ENCODE measurements at regions not wholly inside any gene's neighbourhood (a gene's known extent, or its start where the extent isn't known, plus 50 kb on each side); places are given as distances from the start of the nearest gene placed in this dataset.

- no peaks in the 10 kb centered on the region for H3K79me2 ChIP-seq (ENCODE audit: low read depth)
- Mint-ChIP-seq H3K4me3 (no peak overlapping the region), H3K27ac (no peak overlapping the region), H3K9me3 (no peaks in the 10 kb centered on the region), H3K36me3 (no peaks in the 10 kb centered on the region), H3K4me1 (peaks cover 4% of the 10 kb centered on the region), H3K27me3 (ENCODE audit: insufficient read depth, low read depth) (no peaks in the 10 kb centered on the region)
- no peaks in the 10 kb centered on the region for H4K20me1 ChIP-seq (ENCODE audit: low read depth)
- no peaks in the 10 kb centered on the region for H3K4me1 ChIP-seq
- no peaks in the 10 kb centered on the region for H3K36me3 ChIP-seq
- no peak for DNase-seq (ENCODE audit: low spot score)
- H3F3A ChIP-seq (ENCODE audit: low read depth): no peaks in the 10 kb centered on the region
- TF ChIP-seq CTCF (IDR thresholded peaks at IDR 0.05) (no peak), EZH2phosphoT487 (IDR thresholded peaks at IDR 0.05) (no peak), EZH2 (IDR thresholded peaks at IDR 0.05) (no peak)
- no peak overlapping the region for H3K4me2 ChIP-seq
- no peak overlapping the region for H3K9ac ChIP-seq
- no peak overlapping the region for H2AFZ ChIP-seq (replicated peaks)
- H3K27me3 ChIP-seq: no peaks in the 10 kb centered on the region
- no peak overlapping the region for H3K4me3 ChIP-seq
- H3K9me3 ChIP-seq (ENCODE audit: low read depth): no peaks in the 10 kb centered on the region
- no peak overlapping the region for H3K27ac ChIP-seq
Observed at GRCh38 chr14:86823581-86823980, 1169.4 kb downstream of the GALC start.

DNA sequence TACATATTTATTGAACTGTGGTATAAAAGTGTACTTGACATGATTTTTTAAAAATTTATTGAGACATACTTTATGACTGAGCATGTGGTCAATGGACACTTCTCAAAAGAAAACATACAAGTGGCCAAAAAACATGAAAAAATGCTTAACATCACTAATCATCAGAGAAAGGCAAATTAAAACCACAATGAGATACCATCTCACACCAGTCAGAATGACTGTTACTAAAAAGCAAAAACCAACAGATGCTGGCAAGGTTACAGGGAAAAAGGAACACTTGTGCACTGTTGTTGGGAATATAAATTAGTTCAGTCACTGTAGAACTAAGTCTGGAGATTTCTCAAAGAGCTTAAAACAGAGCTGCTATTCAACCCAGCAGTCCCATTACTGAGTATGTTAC, 1177.6 kb downstream of the GALC start:
- H3K36me3 Mint-ChIP-seq: no peaks in the 10 kb centered on the region
- H3K27me3 Mint-ChIP-seq (ENCODE audit: insufficient read depth, low read depth): peaks cover 2% of the 10 kb centered on the region
- Histone ChIP-seq H3F3A (ENCODE audit: low read depth) (no peaks in the 10 kb centered on the region), H3K79me2 (ENCODE audit: low read depth) (no peaks in the 10 kb centered on the region), H3K9ac (no peak overlapping the region), H3K4me3 (no peak overlapping the region), H3K4me1 (no peaks in the 10 kb centered on the region), H3K27me3 (no peaks in the 10 kb centered on the region), H3K27ac (no peak overlapping the region), H3K36me3 (no peaks in the 10 kb centered on the region), H2AFZ (replicated peaks) (no peak overlapping the region), H4K20me1 (ENCODE audit: low read depth) (no peaks in the 10 kb centered on the region), H3K4me2 (no peak overlapping the region), H3K9me3 (ENCODE audit: low read depth) (peaks cover 3% of the 10 kb centered on the region)
- no peak overlapping the region for H3K27ac Mint-ChIP-seq
- no peak overlapping the region for H3K4me3 Mint-ChIP-seq
- TF ChIP-seq EZH2phosphoT487 (IDR thresholded peaks at IDR 0.05) (no peak), CTCF (IDR thresholded peaks at IDR 0.05) (no peak), EZH2 (IDR thresholded peaks at IDR 0.05) (no peak)
- H3K9me3 Mint-ChIP-seq: peaks cover 7% of the 10 kb centered on the region
- peaks cover 4% of the 10 kb centered on the region for H3K4me1 Mint-ChIP-seq
- DNase-seq (ENCODE audit: low spot score): no peak

DNA sequence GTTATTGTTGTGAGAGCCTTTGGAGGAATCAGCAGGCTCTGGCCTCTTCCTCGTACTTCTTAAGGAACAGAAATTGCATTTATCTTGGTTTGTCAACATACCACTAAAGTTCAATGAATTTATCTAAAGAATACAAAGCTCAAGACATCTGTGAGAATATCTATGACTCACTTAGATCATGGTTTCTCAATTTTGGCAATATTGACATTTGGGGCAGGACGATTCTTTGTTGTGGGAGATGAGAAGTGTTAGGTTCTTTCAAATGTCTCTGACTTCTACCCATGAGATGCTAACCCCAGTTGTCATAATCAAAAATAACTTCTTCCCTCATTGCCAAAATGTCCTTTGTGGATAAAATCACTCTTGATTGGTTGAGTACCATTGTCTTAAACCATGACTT, 1190.3 kb downstream of the GALC start:
- H3K9ac ChIP-seq: no peak overlapping the region
- no peaks in the 10 kb centered on the region for H3K79me2 ChIP-seq (ENCODE audit: low read depth)
- no peaks in the 10 kb centered on the region for H4K20me1 ChIP-seq (ENCODE audit: low read depth)
- H2AFZ ChIP-seq (replicated peaks): no peak overlapping the region
- H3K9me3 Mint-ChIP-seq: no peaks in the 10 kb centered on the region
- no peak overlapping the region for H3K4me2 ChIP-seq
- H3K27me3 Mint-ChIP-seq (ENCODE audit: insufficient read depth, low read depth): no peaks in the 10 kb centered on the region
- H3K36me3 Mint-ChIP-seq: no peaks in the 10 kb centered on the region
- no peaks in the 10 kb centered on the region for H3K4me1 Mint-ChIP-seq
- no peak for DNase-seq (ENCODE audit: low spot score)
- H3K4me1 ChIP-seq: no peaks in the 10 kb centered on the region
- TF ChIP-seq EZH2phosphoT487 (IDR thresholded peaks at IDR 0.05): no peak
- no peak for TF ChIP-seq EZH2 (IDR thresholded peaks at IDR 0.05)
- TF ChIP-seq CTCF (IDR thresholded peaks at IDR 0.05): no peak
- no peaks in the 10 kb centered on the region for H3K27me3 ChIP-seq
- H3F3A ChIP-seq (ENCODE audit: low read depth): no peaks in the 10 kb centered on the region
- no peaks in the 10 kb centered on the region for H3K9me3 ChIP-seq (ENCODE audit: low read depth)
- no peak overlapping the region for H3K4me3 Mint-ChIP-seq
- H3K27ac Mint-ChIP-seq: no peak overlapping the region
- H3K27ac ChIP-seq: no peak overlapping the region
- no peak overlapping the region for H3K4me3 ChIP-seq
- no peaks in the 10 kb centered on the region for H3K36me3 ChIP-seq

DNA sequence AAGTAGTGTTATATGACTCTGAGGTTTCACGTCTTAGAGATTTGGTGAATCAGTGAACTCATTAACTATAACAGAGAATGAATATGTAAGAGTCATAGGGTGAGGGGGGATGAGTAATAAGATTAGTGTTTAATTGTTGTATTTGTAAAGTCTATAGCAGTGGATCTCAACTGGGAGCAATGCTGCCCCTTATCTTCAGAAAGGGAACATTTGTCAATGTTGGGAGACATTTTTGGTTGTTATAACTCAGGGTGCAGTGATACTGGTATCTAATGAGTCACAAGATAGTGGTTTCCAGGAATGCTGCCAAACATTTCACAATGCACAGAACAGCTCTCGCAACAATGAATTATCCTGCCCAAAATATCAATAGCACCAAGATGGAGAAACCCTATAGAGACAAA, 1193.7 kb downstream of the GALC start:
- Histone ChIP-seq H3F3A (ENCODE audit: low read depth) (no peaks in the 10 kb centered on the region), H3K4me1 (no peaks in the 10 kb centered on the region), H3K9ac (no peak overlapping the region), H4K20me1 (ENCODE audit: low read depth) (no peaks in the 10 kb centered on the region), H3K4me2 (no peak overlapping the region), H3K4me3 (no peak overlapping the region), H3K9me3 (ENCODE audit: low read depth) (no peaks in the 10 kb centered on the region), H3K79me2 (ENCODE audit: low read depth) (no peaks in the 10 kb centered on the region), H3K27me3 (no peaks in the 10 kb centered on the region), H2AFZ (replicated peaks) (no peak overlapping the region), H3K36me3 (no peaks in the 10 kb centered on the region), H3K27ac (no peak overlapping the region)
- Mint-ChIP-seq H3K4me3 (no peak overlapping the region), H3K27me3 (ENCODE audit: insufficient read depth, low read depth) (no peaks in the 10 kb centered on the region), H3K4me1 (no peaks in the 10 kb centered on the region), H3K9me3 (no peaks in the 10 kb centered on the region), H3K36me3 (no peaks in the 10 kb centered on the region), H3K27ac (no peak overlapping the region)
- DNase-seq (ENCODE audit: low spot score): no peak
- TF ChIP-seq EZH2phosphoT487 (IDR thresholded peaks at IDR 0.05) (no peak), CTCF (IDR thresholded peaks at IDR 0.05) (no peak), EZH2 (IDR thresholded peaks at IDR 0.05) (no peak)

Data from neural progenitor cell (in vitro differentiated cells).